Panc1 (cell line): ENCODE measurements at regions not wholly inside any gene's neighbourhood (a gene's known extent, or its start where the extent isn't known, plus 50 kb on each side); places are given as distances from the start of the nearest gene placed in this dataset.
"Not testable (repeated sequence)": the region's sequence is repeated elsewhere in the genome, so short reads cannot be mapped to it uniquely, and the experiment has no call there.

Experiments
- ATAC-seq: fragments of 200-7000 bp; cut with Tn5 transposase; 2 replicates; pipeline ENCODE4 v1.9.1; 2020; ENCODE audit warnings: mild to moderate bottlenecking, moderate library complexity
- BruUV-seq: library from RNA; stranded (reverse); fragments of 400-500 nt; replicated peaks from 2 replicates; lab custom pipeline; 2021; lab: Mats Ljungman, UMichigan
- CTCF ChIA-PET: fragments of 300-600 bp; sonication (Branson Sonifier 250); formaldehyde crosslinking; loops from one replicate; lab custom pipeline; 2022; ENCODE audit warnings: antibody characterized with exemption; lab: Charles Lee
- POLR2A ChIA-PET: fragments of 300-600 bp; sonication (Branson Sonifier 250); formaldehyde crosslinking; loops from one replicate; lab custom pipeline; 2022; ENCODE audit warnings: antibody characterized with exemption; lab: Charles Lee
- DNase-seq: peaks from one replicate; pipeline ENCODE4 v3.0.0-alpha.2; 2010; ENCODE audit warnings: low read depth, low spot score
- H3K27ac ChIP-seq: 2 replicates; pipeline ENCODE4 v1.5.1; 2011; ENCODE audit warnings: mild to moderate bottlenecking, low read length, inconsistent platforms
- H3K27me3 ChIP-seq: fragments of 200-500 bp; sonication (Bioruptor generic); 2 replicates; pipeline ENCODE4 v1.6.0; 2014; ENCODE audit warnings: low read length, inconsistent platforms; ENCODE audit not compliant: control insufficient read depth, insufficient read depth
- H3K36me3 ChIP-seq: fragments of 200-500 bp; sonication (Bioruptor generic); 2 replicates; pipeline ENCODE4 v1.5.1; 2014; ENCODE audit warnings: inconsistent platforms, mild to moderate bottlenecking, low read length, moderate library complexity; ENCODE audit not compliant: control insufficient read depth, insufficient read depth
- H3K4me1 ChIP-seq: 2 replicates; pipeline ENCODE4 v1.5.1; 2011; ENCODE audit warnings: inconsistent platforms, mild to moderate bottlenecking, low read length, moderate library complexity; ENCODE audit not compliant: control insufficient read depth, insufficient read depth
- H3K4me3 ChIP-seq, 2 experiments: 2 replicates each; pipeline ENCODE4 v1.5.1; 2011 to 2012; ENCODE audit warnings: low read depth in 2 of 2, low read length in 2 of 2, mild to moderate bottlenecking in 2 of 2, inconsistent platforms in 1 of 2, moderate library complexity in 1 of 2
- H3K9me3 ChIP-seq: fragments of 200-500 bp; sonication (Bioruptor generic); 2 replicates; pipeline ENCODE4 v1.5.1; 2014; ENCODE audit warnings: low read depth, mild to moderate bottlenecking, inconsistent platforms, low read length, moderate library complexity; ENCODE audit not compliant: control insufficient read depth, insufficient read depth
- POLR2AphosphoS5 ChIP-seq: IDR thresholded peaks from 2 replicates; pipeline ENCODE4 v1.6.1; 2012; ENCODE audit warnings: mild to moderate bottlenecking, low read depth, low read length, moderate library complexity
- SIN3A ChIP-seq: IDR thresholded peaks from 2 replicates; pipeline ENCODE4 v1.6.1; 2012; ENCODE audit warnings: low read depth, mild to moderate bottlenecking, low read length, moderate library complexity, borderline replicate concordance; ENCODE audit not compliant: insufficient read depth
- TCF7L2 ChIP-seq: IDR thresholded peaks from 2 replicates; pipeline ENCODE4 v1.6.1; 2011; ENCODE audit warnings: mild to moderate bottlenecking, low read depth, low read length, inconsistent platforms
- in situ Hi-C: cut with HindIII; loops from 2 replicates; pipeline ENCODE4 v1.10.0; 2016; ENCODE audit warnings: low sequenced_read_pairs, low pct_unique_long_range_greater_than_20kb
- intact Hi-C: fragments of 100-400 bp; cut with micrococcal nuclease; formaldehyde crosslinking; loops from one replicate; pipeline ENCODE4 v1.10.0; 2022; ENCODE audit not compliant: unreplicated experiment
- TF ChIP-seq, protein P1 (sequence below), 2 experiments: IDR thresholded peaks; 2 replicates each; pipeline ENCODE4 v1.6.1; 2011 to 2012; ENCODE audit warnings: low read depth in 2 of 2, control low read depth in 1 of 2, low read length in 1 of 2, mild to moderate bottlenecking in 1 of 2, moderate library complexity in 1 of 2; ENCODE audit not compliant: insufficient read depth in 1 of 2
- TF ChIP-seq, protein P2 (sequence below): fragments of 450-650 bp; IDR thresholded peaks from 2 replicates; pipeline ENCODE4 v1.5.1; 2017; ENCODE audit warnings: mild to moderate bottlenecking

DNA sequence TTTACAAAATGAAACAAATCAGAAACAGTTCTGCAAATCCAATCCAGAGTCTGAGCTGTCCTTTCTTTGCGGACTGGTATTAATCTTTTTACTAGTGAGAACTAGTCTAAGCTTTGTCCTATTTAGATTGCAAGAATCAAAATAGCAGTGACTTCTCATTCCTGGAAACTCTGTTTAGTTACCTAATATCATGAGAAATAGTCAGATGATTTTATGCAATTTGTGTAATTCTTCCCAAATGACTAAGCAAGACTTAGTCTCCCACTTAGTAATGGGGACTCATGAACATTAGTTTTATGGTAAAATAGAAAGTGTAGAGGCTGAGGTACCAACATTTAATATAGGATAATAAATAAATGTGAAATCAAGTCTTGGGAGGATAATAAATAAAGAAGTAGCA is 341.3 kb downstream of the DNAJB9 start:
- intact Hi-C loops (no loop called here), in situ Hi-C loops (no loop called here)
- Histone ChIP-seq H3K27me3 (no peaks in the 10 kb centered on the region), H3K27ac (no peak overlapping the region), H3K4me3 (no peak overlapping the region), H3K9me3 (no peaks in the 10 kb centered on the region), H3K36me3 (no peaks in the 10 kb centered on the region), H3K4me1 (no peaks in the 10 kb centered on the region)
- ChIA-PET POLR2A (no interaction called here), CTCF (no interaction called here)
- DNase-seq (no peak), ATAC-seq (no peak)
- BruUV-seq = no TSS peak
- TF ChIP-seq, protein P1, sequence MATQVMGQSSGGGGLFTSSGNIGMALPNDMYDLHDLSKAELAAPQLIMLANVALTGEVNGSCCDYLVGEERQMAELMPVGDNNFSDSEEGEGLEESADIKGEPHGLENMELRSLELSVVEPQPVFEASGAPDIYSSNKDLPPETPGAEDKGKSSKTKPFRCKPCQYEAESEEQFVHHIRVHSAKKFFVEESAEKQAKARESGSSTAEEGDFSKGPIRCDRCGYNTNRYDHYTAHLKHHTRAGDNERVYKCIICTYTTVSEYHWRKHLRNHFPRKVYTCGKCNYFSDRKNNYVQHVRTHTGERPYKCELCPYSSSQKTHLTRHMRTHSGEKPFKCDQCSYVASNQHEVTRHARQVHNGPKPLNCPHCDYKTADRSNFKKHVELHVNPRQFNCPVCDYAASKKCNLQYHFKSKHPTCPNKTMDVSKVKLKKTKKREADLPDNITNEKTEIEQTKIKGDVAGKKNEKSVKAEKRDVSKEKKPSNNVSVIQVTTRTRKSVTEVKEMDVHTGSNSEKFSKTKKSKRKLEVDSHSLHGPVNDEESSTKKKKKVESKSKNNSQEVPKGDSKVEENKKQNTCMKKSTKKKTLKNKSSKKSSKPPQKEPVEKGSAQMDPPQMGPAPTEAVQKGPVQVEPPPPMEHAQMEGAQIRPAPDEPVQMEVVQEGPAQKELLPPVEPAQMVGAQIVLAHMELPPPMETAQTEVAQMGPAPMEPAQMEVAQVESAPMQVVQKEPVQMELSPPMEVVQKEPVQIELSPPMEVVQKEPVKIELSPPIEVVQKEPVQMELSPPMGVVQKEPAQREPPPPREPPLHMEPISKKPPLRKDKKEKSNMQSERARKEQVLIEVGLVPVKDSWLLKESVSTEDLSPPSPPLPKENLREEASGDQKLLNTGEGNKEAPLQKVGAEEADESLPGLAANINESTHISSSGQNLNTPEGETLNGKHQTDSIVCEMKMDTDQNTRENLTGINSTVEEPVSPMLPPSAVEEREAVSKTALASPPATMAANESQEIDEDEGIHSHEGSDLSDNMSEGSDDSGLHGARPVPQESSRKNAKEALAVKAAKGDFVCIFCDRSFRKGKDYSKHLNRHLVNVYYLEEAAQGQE (IDR thresholded peaks at IDR 0.05; ENCODE audit: insufficient read depth in 1 of 2, low read depth in 2 of 2, low read length in 1 of 2) = no peak
- TF ChIP-seq TCF7L2 (no peak), SIN3A (no peak), POLR2AphosphoS5 (no peak)
- TF ChIP-seq, protein P2, sequence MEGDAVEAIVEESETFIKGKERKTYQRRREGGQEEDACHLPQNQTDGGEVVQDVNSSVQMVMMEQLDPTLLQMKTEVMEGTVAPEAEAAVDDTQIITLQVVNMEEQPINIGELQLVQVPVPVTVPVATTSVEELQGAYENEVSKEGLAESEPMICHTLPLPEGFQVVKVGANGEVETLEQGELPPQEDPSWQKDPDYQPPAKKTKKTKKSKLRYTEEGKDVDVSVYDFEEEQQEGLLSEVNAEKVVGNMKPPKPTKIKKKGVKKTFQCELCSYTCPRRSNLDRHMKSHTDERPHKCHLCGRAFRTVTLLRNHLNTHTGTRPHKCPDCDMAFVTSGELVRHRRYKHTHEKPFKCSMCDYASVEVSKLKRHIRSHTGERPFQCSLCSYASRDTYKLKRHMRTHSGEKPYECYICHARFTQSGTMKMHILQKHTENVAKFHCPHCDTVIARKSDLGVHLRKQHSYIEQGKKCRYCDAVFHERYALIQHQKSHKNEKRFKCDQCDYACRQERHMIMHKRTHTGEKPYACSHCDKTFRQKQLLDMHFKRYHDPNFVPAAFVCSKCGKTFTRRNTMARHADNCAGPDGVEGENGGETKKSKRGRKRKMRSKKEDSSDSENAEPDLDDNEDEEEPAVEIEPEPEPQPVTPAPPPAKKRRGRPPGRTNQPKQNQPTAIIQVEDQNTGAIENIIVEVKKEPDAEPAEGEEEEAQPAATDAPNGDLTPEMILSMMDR = no peak

DNA sequence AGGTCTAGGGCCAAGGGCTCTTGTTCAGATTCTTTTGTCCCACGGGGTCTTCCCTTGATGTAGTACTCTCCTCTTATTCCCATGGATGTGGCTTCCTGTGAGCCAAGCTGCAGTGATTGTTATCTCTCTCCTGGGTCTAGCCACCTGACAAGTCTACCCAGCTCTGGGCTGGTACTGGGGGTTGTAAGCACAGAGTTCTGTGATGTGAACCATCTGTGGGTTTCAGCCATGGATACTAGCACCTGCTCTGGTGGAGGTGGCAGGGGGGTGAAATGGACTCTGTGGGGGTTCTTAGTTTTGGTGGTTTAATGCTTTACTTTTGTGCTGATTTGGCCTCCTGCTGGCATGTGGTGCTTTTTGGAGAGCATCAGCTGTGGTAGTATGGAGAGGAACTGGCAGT is 350.8 kb downstream of the DNAJB9 start:
- H3K27ac ChIP-seq = no peak overlapping the region
- H3K4me3 ChIP-seq = no peak overlapping the region
- DNase-seq (no peak), ATAC-seq (no peak)
- no peaks in the 10 kb centered on the region for H3K27me3 ChIP-seq
- ChIA-PET CTCF (no interaction called here), POLR2A (no interaction called here)
- intact Hi-C loops = no loop called here
- H3K4me1 ChIP-seq = no peaks in the 10 kb centered on the region
- no peaks in the 10 kb centered on the region for H3K36me3 ChIP-seq
- TF ChIP-seq SIN3A = no peak
- no TSS peak for BruUV-seq
- no peaks in the 10 kb centered on the region for H3K9me3 ChIP-seq
- in situ Hi-C loops = no loop called here

DNA sequence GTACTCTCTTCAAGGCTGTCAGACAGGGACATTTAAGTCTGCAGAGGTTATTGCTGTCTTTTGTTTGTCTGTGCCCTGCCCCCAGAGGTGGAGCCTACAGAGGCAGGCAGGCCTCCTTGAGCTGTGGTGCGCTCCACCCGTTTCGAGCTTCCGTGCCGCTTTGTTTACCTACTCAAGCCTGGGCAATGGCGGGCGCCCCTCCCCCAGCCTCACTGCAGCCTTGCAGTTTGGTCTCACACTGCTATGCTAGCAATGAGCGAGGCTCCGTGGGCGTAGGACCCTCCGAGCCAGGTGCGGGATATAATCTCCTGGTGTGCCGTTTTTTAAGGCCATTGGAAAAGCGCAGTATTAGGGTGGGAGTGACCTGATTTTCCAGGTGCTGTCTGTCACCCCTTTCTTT is 373.4 kb downstream of the DNAJB9 start:
- ATAC-seq, DNase-seq, H3K27ac ChIP-seq, intact Hi-C loops, CTCF ChIA-PET, in situ Hi-C loops, H3K27me3 ChIP-seq, H3K4me3 ChIP-seq, H3K36me3 ChIP-seq, BruUV-seq, POLR2A ChIA-PET, H3K9me3 ChIP-seq, H3K4me1 ChIP-seq: not testable (repeated sequence)
